Posterior vena cava (tissue), 2 donors: ENCODE measurements at regions not wholly inside any gene's neighbourhood (a gene's known extent, or its start where the extent isn't known, plus 50 kb on each side); places are given as distances from the start of the nearest gene placed in this dataset.

Experiments
- DNase-seq: peaks from one replicate; pipeline ENCODE4 v3.0.0-alpha.2; 2020; ENCODE audit warnings: low spot score
- intact Hi-C, 2 donors: fragments of 100-400 bp; cut with DNase I; formaldehyde crosslinking; loops; one replicate each; pipeline versions ENCODE4 v1.14.1 to v1.14.2; 2022 to 2023
- donor health status: DM: yes; HTN: yes; CAD: no.
- donor health status: DM: yes; HTN: yes; CAD: no.

- peak; percentile 62 for DNase-seq
- intact Hi-C loops: no loop called here
These were observed 140.9 kb downstream of the ACTL8 start for GRCh38 chr1:17895986-17896385.

DNA sequence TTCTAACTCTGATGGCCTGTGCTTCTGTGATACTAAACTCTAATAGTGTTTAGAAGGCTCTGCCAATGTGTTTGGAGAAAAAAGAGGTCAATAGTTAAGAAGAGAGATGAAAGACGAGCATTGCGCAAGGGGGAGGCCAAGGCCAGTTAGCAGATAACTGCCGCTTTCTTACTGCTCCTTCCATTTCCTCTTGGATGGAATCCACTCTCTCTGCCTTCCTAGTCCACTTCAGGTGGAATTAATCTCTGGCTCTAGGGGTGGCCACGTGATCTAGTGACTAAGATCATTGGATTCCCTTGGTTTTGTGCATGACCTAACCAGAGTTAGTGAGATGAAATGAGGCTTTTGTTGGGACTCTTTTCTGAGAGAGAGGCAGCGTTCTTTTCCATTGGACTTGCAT is 148.3 kb downstream of the ACTL8 start:
- intact Hi-C loops: loop anchor here in 1 of 2 donors (10.0 kb wide), 1 partner anchor 409 kb away; no protein-coding TSS in a partner anchor

GRCh38 chr1:17904290-17904689 is 149.2 kb downstream of the ACTL8 start:
- peak; percentile 61 for DNase-seq
- intact Hi-C loops: loop anchor here in 1 of 2 donors (10.0 kb wide), 1 partner anchor 409 kb away; no protein-coding TSS in a partner anchor

More for the DNA sequence above, 148.3 kb downstream of the ACTL8 start:
- peak; percentile 10 for DNase-seq

GRCh38 chr1:17907999-17908398 is 152.9 kb downstream of the ACTL8 start:
- intact Hi-C loops: loop anchor here in 1 of 2 donors (10.0 kb wide), 1 partner anchor 413 kb away; no protein-coding TSS in a partner anchor
- peak; percentile 6 for DNase-seq

- intact Hi-C loops: loop anchor here in 1 of 2 donors (10.0 kb wide), 1 partner anchor 414 kb away; no protein-coding TSS in a partner anchor
These were observed 153.8 kb downstream of the ACTL8 start for GRCh38 chr1:17908945-17909344.

GRCh38 chr1:17909634-17910033 is 154.5 kb downstream of the ACTL8 start:
- intact Hi-C loops: loop anchor here in 1 of 2 donors (10.0 kb wide), 1 partner anchor 415 kb away; no protein-coding TSS in a partner anchor
- peak; percentile 24 for DNase-seq

More at GRCh38 chr1:17908945-17909344, 153.8 kb downstream of the ACTL8 start:
- peak; percentile 15 for DNase-seq

GRCh38 chr1:17911791-17912190 is 156.7 kb downstream of the ACTL8 start:
- intact Hi-C loops: no loop called here
- no peak for DNase-seq

GRCh38 chr1:17912491-17912890 is 157.4 kb downstream of the ACTL8 start:
- DNase-seq: peak; percentile 30
- intact Hi-C loops: no loop called here

DNA sequence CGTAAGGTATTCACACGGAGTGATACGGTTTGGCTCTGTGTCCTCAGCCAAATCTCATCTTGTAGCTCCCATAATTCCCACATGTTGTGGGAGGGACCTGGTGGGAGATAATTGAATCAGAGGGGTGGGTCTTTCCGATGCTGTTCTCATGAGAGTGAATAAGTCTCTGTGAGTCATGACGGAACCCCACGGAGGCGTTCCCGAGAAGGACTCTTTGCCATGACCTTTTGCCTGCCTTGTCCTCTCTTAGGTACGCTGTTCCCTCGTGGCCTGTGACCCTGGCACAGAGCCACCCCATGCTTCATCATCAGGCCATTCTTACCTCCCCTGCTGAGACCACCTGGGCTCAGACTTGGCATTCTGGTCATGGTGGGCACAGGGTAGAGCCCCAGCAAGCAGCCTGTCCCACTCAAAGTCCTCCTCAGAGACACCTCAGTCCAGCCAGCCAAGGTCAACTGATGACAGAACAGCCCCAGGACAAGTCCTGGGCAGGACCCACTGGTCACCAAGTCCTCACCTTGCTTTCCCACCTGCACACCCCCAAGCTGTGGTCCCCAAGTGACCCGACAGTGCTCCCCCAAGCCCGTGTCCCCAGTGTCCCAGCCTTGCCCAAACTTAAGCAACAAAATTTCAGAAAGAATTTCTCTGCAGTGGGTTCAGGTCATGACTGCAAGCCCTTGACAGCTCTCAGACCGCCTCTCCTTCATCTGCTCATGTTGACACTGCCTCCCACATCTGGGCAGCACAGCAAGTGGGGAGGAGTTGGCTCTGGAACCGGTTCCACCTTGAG is 158.4 kb downstream of the ACTL8 start:
- intact Hi-C loops: no loop called here
- no peak for DNase-seq

- intact Hi-C loops: no loop called here
- DNase-seq: peak; percentile 47
These were observed 159.0 kb downstream of the ACTL8 start for GRCh38 chr1:17914131-17914530.

GRCh38 chr1:17914987-17915386 is 159.9 kb downstream of the ACTL8 start:
- intact Hi-C loops: no loop called here
- peak; percentile 35 for DNase-seq

GRCh38 chr1:17915511-17916197 is 160.5 kb downstream of the ACTL8 start:
- no peak for DNase-seq
- intact Hi-C loops: no loop called here

DNA sequence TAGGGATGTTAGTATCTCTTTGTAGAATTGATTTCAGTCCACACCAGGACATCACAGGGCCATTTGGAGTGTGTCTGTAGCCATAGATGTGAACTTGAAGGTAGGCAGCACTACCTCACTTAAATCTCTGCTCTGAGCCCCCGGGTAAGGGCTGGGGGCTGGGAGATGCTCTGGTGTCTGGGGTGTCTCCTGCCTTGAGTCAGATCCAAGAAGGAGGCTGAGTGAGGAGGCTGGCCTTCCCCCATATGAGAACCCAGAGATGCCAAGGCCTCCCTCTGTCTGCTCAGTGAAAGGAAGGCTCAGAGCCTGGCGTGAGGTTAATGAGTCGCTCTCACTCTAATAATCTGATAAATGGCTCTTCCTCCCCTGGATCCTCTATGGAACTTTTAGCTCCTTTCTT is 161.6 kb downstream of the ACTL8 start:
- intact Hi-C loops: no loop called here
- no peak for DNase-seq

- no peak for DNase-seq
- intact Hi-C loops: loop anchor here in 1 of 2 donors (10.0 kb wide), 1 partner anchor 175 kb away; no protein-coding TSS in a partner anchor
These were observed 164.6 kb downstream of the ACTL8 start for GRCh38 chr1:17919525-17920439.

DNA sequence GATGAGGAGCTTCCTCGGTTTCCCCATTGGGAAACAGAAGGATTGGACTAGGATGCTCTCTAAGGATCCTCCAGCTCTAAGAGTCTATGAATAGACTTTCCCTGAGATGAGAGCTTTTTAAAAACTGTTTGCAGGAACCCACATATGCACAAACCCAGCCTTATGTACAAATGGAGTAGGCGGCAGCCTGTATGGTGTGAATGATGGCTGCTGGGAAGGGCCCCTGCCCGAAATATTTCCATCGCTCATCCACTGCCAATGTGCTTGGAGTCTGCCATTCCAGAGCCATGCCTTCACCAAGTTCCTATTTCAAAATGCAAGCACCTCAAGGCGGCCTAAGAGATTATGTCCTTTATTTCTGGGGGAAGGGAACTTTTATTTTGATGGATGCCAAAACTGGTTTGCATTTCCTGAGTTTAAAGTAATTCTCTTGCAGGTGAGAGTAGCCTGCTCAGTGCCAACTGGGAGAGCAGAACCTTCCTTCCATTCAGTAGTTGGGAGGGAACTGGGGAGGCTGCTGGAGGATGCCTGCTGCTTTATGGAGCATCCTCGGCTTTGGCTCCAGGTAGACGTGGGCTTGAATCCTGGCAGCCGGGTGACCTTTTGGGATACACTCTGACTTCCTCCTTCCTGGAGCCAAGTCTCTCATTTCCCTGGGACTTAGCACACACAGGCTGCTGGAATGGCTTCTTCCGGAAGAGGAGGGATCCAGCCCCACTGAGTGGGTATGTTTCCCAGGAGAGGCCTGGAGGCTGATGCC is 165.9 kb downstream of the ACTL8 start:
- DNase-seq: no peak
- intact Hi-C loops: loop anchor here in 1 of 2 donors (10.0 kb wide), 1 partner anchor 174 kb away; no protein-coding TSS in a partner anchor

DNA sequence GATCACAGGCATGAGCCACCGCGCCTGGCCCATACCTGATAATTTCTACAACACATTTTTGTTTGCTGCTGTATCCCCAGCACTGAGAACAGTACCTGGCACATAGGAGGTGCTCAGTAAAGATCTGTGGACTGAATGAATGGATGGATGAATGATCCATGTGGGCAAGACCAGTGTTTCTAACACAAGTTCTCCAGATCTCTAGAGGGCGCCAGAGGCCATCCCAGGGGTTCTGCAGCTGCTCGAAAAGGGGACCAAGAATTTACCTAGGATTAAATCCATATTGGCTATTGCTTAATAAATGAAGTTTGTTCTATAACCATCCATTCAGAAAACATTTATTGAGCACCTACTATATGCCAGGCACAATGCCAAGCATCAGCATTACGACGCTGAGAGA is 167.7 kb downstream of the ACTL8 start:
- no peak for DNase-seq

DNA sequence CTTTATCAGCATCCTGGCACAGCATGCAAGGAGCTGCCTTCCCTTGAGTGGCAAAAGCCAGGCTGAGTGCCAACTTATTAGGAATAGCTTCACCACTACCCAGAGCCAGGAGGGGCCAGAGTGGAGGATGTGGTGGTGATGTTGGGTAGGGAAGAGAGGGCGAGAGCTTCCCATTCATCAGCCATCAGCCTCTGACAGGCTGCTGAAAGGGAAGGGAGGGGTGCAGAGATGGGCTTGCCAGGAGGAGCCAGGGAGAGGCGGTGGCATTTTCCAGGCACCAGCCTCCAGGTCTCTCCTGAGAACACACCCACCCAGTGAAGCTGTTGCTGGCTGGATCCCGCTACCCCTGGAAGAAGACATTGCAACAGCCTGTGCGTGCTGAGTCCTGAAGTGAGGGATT is 168.5 kb downstream of the ACTL8 start:
- intact Hi-C loops: loop anchor here in 1 of 2 donors (10.0 kb wide), 1 partner anchor 171 kb away; no protein-coding TSS in a partner anchor
- DNase-seq: no peak

More for the DNA sequence above, 167.7 kb downstream of the ACTL8 start:
- intact Hi-C loops: loop anchor here in 1 of 2 donors (10.0 kb wide), 1 partner anchor 172 kb away; no protein-coding TSS in a partner anchor

DNA sequence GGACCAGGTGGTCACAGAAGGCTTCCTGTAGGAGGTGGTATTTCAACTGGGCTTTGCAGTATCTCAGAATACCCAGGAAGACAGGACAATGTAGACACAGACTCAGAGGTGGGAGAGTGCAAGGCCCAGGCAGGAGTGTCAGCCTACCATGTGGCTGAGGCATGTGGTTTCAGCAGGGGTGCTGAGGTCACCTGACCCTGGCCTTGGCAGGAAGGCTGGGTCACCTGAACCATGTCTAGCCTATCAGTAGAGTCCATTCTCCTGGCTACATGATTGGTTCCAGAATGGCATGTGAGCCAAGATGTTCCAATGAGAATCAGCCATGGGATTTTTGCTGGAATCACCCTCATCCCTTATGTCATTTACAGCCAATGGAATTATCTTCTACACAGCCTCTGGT is 169.4 kb downstream of the ACTL8 start:
- no peak for DNase-seq
- intact Hi-C loops: loop anchor here in 1 of 2 donors (10.0 kb wide), 1 partner anchor 170 kb away; no protein-coding TSS in a partner anchor
